ENCODE measurements at regions not wholly inside any gene's neighbourhood (a gene's known extent, or its start where the extent isn't known, plus 50 kb on each side); places are given as distances from the start of the nearest gene placed in this dataset.
"Not testable (repeated sequence)": the region's sequence is repeated elsewhere in the genome, so short reads cannot be mapped to it uniquely, and the experiment has no call there.

GRCh38 chr3:74899796-74900516 is 285.5 kb upstream of the CNTN3 start:
- TF ChIP-seq, protein P1, sequence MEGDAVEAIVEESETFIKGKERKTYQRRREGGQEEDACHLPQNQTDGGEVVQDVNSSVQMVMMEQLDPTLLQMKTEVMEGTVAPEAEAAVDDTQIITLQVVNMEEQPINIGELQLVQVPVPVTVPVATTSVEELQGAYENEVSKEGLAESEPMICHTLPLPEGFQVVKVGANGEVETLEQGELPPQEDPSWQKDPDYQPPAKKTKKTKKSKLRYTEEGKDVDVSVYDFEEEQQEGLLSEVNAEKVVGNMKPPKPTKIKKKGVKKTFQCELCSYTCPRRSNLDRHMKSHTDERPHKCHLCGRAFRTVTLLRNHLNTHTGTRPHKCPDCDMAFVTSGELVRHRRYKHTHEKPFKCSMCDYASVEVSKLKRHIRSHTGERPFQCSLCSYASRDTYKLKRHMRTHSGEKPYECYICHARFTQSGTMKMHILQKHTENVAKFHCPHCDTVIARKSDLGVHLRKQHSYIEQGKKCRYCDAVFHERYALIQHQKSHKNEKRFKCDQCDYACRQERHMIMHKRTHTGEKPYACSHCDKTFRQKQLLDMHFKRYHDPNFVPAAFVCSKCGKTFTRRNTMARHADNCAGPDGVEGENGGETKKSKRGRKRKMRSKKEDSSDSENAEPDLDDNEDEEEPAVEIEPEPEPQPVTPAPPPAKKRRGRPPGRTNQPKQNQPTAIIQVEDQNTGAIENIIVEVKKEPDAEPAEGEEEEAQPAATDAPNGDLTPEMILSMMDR (IDR thresholded peaks at IDR 0.05), result not testable (repeated sequence)
- not testable (repeated sequence) for TF ChIP-seq POLR2AphosphoS5, POLR2A, EP300 (IDR thresholded peaks at IDR 0.05)
